Left kidney (tissue), 1 donor: ENCODE measurements at regions not wholly inside any gene's neighbourhood (a gene's known extent, or its start where the extent isn't known, plus 50 kb on each side); places are given as distances from the start of the nearest gene placed in this dataset.
"Not testable (repeated sequence)": the region's sequence is repeated elsewhere in the genome, so short reads cannot be mapped to it uniquely, and the experiment has no call there.

Source experiments
- DNase-seq: peaks from one replicate; pipeline ENCODE4 v3.0.0-alpha.2; 2013

DNA sequence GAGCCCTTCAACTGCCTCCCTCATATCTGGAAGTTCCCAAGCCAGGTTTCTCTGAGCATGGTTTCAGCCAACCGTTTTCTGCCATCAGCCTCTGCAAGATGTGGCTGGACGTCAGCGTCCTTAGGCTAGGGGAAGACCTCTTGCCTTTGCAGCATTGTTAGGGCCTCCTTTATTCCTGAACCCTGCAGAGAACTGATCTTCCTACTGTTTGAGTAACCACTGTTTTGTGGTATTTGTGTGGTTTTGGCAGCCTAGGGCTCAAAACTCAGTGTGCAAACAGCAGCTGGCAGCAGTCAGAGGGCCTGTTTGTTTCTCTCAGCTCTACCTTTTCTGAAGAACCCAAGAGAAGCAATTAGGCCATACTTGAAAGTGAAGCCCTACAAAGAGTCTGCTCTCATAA is 83.4 kb upstream of the SEMA3E start:
- DNase-seq = no peak

GRCh38 chr7:83731154-83731553 is 82.2 kb upstream of the SEMA3E start:
- DNase-seq = no peak

DNA sequence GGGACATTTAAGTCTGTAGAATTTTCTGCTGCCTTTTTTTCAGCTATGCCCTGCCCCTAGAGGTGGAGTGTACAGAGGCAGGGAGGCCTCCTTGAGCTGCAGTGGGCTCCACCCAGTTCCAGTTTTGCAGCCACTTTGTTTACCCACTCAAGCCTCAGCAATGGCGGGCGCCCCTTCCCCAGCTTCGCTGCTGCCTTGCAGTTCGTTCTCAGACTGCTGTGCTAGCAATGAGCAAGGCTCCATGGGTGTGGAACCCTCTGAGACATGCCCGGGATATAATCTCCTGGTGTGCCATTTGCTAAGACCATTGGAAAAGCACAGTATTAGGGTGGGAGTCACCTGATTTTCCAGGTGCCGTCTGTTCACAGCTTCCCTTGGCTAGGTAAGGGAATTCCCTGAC is 68.0 kb upstream of the SEMA3E start:
- DNase-seq = not testable (repeated sequence)

- DNase-seq = no peak
These were observed 59.6 kb upstream of the SEMA3E start for GRCh38 chr7:83708531-83708930.

DNA sequence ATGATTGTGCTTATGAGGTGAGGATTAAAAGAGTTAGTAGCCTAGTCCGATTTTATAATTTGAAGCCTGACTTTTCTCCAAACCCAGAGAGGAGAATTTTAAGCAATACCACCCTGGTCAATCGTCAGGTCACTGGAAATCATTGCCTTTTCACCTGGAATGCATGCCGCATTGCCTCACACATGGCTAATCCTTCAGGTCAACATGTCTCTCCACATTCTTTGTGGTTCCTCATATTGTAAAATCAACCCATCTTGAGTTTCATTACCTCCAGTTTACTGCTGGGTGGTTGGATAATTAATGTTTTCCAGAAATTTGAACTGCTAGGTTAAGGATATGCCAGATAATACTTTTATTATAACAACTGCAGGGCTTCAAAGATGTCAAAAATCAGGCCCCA is 55.6 kb upstream of the SEMA3E start:
- DNase-seq = no peak

GRCh38 chr7:83702446-83702845 is 53.5 kb upstream of the SEMA3E start:
- no peak for DNase-seq

DNA sequence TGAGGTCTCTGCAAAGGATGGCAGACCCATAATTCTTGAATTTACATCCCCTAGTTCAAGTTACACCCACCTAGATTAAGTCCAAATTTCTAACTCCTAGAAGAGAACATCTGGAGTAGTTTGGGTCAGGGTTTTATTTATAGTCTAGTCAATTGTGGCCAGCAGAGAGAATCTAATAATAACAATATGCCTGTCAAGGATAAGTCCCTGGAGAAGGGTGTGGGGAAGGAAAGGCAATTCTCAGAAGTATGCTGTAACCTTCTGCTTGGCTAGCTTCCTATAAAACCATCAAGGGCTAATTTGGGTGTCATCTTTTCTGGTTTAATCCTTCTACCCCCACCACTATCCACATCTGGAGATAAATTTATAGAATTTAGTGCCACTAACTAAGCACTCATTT is 52.8 kb upstream of the SEMA3E start:
- no peak for DNase-seq
